CD4-positive, alpha-beta T cell (primary cell): ENCODE measurements at regions not wholly inside any gene's neighbourhood (a gene's known extent, or its start where the extent isn't known, plus 50 kb on each side); places are given as distances from the start of the nearest gene placed in this dataset.

ENCODE experiments used
- ATAC-seq: fragments of 200-7000 bp; cut with Tn5 transposase; one replicate; pipeline ENCODE4 v1.10.0; 2022; ENCODE audit warnings: mild to moderate bottlenecking; ENCODE audit not compliant: poor library complexity
- CTCF ChIA-PET: fragments of 350-600 bp; sonication (Branson Sonifier 250); formaldehyde crosslinking; loops from one replicate; lab custom pipeline; 2021; ENCODE audit warnings: antibody characterized with exemption, inconsistent platforms; lab: Charles Lee
- POLR2A ChIA-PET: fragments of 350-600 bp; sonication (Branson Sonifier 250); formaldehyde crosslinking; loops from one replicate; lab custom pipeline; 2021; ENCODE audit warnings: antibody characterized with exemption, inconsistent platforms; lab: Charles Lee
- DNase-seq, 14 experiments: peaks; one replicate each; pipeline ENCODE4 v3.0.0-alpha.2; 2013 to 2020; ENCODE audit warnings: mixed read lengths in 2 of 14
- H3K27ac ChIP-seq, 2 donors: one replicate each; pipeline versions ENCODE4 v1.5.1 to v1.7.0; 2013; ENCODE audit warnings: low read length in 2 of 2, low read depth in 1 of 2, mild to moderate bottlenecking in 1 of 2
- H3K27me3 ChIP-seq, 2 experiments: 1 replicate in 1 of 2; 2 replicates in 1 of 2; pipeline versions ENCODE4 v1.6.1 to v1.7.0; 2013; ENCODE audit warnings: low read length in 2 of 2, control low read depth in 1 of 2, mild to moderate bottlenecking in 1 of 2, moderate library complexity in 1 of 2; ENCODE audit not compliant: insufficient read depth in 2 of 2, control insufficient read depth in 1 of 2
- H3K36me3 ChIP-seq: one replicate; pipeline ENCODE4 v1.6.1; 2013; ENCODE audit warnings: low read length, control low read depth; ENCODE audit not compliant: insufficient read depth
- H3K4me1 ChIP-seq: one replicate; pipeline ENCODE4 v1.6.1; 2013; ENCODE audit warnings: low read length, control low read depth; ENCODE audit not compliant: insufficient read depth
- H3K4me3 ChIP-seq: one replicate; pipeline ENCODE4 v1.5.1; 2013; ENCODE audit warnings: mild to moderate bottlenecking, low read length, moderate library complexity
- H3K9me3 ChIP-seq, 2 experiments: 1 replicate in 1 of 2; 2 replicates in 1 of 2; pipeline versions ENCODE4 v1.6.1 to v1.7.0; 2013; ENCODE audit warnings: low read length in 2 of 2, mild to moderate bottlenecking in 2 of 2, control low read depth in 1 of 2, moderate library complexity in 1 of 2; ENCODE audit not compliant: control insufficient read depth in 1 of 2, insufficient read depth in 1 of 2
- H3K27ac Mint-ChIP-seq: one replicate; pipeline ENCODE4 v1.8.0; 2020; ENCODE audit warnings: mixed read lengths
- H3K27me3 Mint-ChIP-seq: one replicate; pipeline ENCODE4 v1.8.0; 2021; ENCODE audit warnings: mixed read lengths
- H3K36me3 Mint-ChIP-seq: one replicate; pipeline ENCODE4 v1.8.0; 2021; ENCODE audit warnings: low read depth, mixed read lengths
- H3K4me1 Mint-ChIP-seq: one replicate; pipeline ENCODE4 v1.8.0; 2021; ENCODE audit warnings: low read depth, mixed read lengths
- H3K4me3 Mint-ChIP-seq: one replicate; pipeline ENCODE4 v1.8.0; 2020; ENCODE audit warnings: mild to moderate bottlenecking, mixed read lengths
- H3K9me3 Mint-ChIP-seq: one replicate; pipeline ENCODE4 v1.8.0; 2020; ENCODE audit warnings: mixed read lengths
- CTCF ChIP-seq: fragments of 200-600 bp; IDR thresholded peaks from one replicate; pipeline ENCODE4 v1.8.0; 2022; ENCODE audit warnings: antibody characterized with exemption, mild to moderate bottlenecking
- intact Hi-C, 2 experiments: fragments of 100-400 bp; cut with DNase I in 1 of 2; cut with micrococcal nuclease in 1 of 2; formaldehyde crosslinking; loops; one replicate each; pipeline versions ENCODE4 v1.15.1 to v1.9.0; 2023 to 2025; cut with DNase I, micrococcal nuclease

- no peaks in the 10 kb centered on the region for H3K9me3 Mint-ChIP-seq
- no peaks in the 10 kb centered on the region for H3K36me3 ChIP-seq
- no peaks in the 10 kb centered on the region for H3K36me3 Mint-ChIP-seq
- H3K27ac Mint-ChIP-seq: no peak overlapping the region
- TF ChIP-seq CTCF: no peak
- H3K27me3 ChIP-seq: no peaks in the 10 kb centered on the region
- no peaks in the 10 kb centered on the region for H3K9me3 ChIP-seq
- no peak overlapping the region for H3K4me3 Mint-ChIP-seq
- H3K4me1 Mint-ChIP-seq: no peaks in the 10 kb centered on the region
- DNase-seq (no peak), ATAC-seq (no peak)
- intact Hi-C loops: no loop called here
- no peaks in the 10 kb centered on the region for H3K4me1 ChIP-seq
- peaks cover 10% of the 10 kb centered on the region for H3K27me3 Mint-ChIP-seq
- H3K27ac ChIP-seq: no peak overlapping the region
- ChIA-PET POLR2A (no interaction called here), CTCF (no interaction called here)
- no peak overlapping the region for H3K4me3 ChIP-seq
Measured at GRCh38 chr1:78289603-78290002, 201.2 kb upstream of the PTGFR start.

DNA sequence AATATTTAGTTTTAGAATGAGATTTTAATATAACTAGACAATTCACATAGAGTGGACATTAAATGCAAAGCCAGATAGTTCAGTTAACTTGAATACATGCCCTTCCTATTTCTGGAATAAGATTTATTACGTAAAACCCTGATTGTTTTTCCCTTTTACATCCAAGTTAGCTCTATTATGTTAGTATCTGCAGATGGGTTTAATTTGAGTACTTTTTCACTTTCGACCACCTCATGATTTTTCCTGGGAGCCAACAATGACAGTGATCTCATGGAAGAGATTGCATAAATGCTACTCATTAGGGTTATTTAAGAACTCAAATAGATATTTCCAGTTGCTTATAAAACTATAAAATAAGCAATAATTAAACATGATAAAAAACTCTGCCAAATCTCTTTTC, 199.4 kb upstream of the PTGFR start:
- Histone ChIP-seq H3K4me3 (no peak overlapping the region), H3K27ac (no peak overlapping the region), H3K4me1 (no peaks in the 10 kb centered on the region), H3K9me3 (no peaks in the 10 kb centered on the region), H3K36me3 (no peaks in the 10 kb centered on the region), H3K27me3 (no peaks in the 10 kb centered on the region)
- Mint-ChIP-seq H3K27ac (no peak overlapping the region), H3K4me3 (no peak overlapping the region), H3K4me1 (no peaks in the 10 kb centered on the region), H3K9me3 (no peaks in the 10 kb centered on the region), H3K36me3 (no peaks in the 10 kb centered on the region), H3K27me3 (peaks cover 5% of the 10 kb centered on the region)
- ChIA-PET CTCF (no interaction called here), POLR2A (no interaction called here)
- TF ChIP-seq CTCF: no peak
- no peak for DNase-seq
- no peak for ATAC-seq
- intact Hi-C loops: no loop called here

DNA sequence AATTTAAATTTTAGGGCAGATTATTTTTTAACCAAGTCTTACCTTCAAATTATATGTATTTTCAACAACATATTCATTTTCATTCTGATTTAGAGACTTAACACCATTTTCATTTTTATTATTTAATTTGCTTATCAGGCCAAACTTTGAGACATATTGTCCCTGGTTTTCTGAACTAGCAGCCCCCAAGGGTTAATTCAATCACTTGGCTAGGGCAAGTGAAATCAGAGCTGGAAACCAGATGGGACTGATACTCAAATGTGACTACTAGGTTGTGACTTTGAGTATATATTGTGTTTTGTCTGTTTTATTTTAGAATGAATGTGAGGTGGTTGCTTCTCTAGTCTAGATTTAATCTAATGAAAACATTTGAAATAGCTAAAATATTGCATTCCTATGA, 198.9 kb upstream of the PTGFR start:
- no peaks in the 10 kb centered on the region for H3K9me3 Mint-ChIP-seq
- intact Hi-C loops: no loop called here
- no peak for TF ChIP-seq CTCF
- H3K4me3 Mint-ChIP-seq: no peak overlapping the region
- no peaks in the 10 kb centered on the region for H3K4me1 Mint-ChIP-seq
- H3K36me3 ChIP-seq: no peaks in the 10 kb centered on the region
- no peaks in the 10 kb centered on the region for H3K4me1 ChIP-seq
- ChIA-PET CTCF (no interaction called here), POLR2A (no interaction called here)
- DNase-seq (no peak), ATAC-seq (no peak)
- H3K27ac ChIP-seq: no peak overlapping the region
- H3K27me3 Mint-ChIP-seq: peaks cover 5% of the 10 kb centered on the region
- no peaks in the 10 kb centered on the region for H3K9me3 ChIP-seq
- H3K36me3 Mint-ChIP-seq: no peaks in the 10 kb centered on the region
- no peaks in the 10 kb centered on the region for H3K27me3 ChIP-seq
- no peak overlapping the region for H3K4me3 ChIP-seq
- no peak overlapping the region for H3K27ac Mint-ChIP-seq
